ENCODE measurements at regions not wholly inside any gene's neighbourhood (a gene's known extent, or its start where the extent isn't known, plus 50 kb on each side); places are given as distances from the start of the nearest gene placed in this dataset.

DNA sequence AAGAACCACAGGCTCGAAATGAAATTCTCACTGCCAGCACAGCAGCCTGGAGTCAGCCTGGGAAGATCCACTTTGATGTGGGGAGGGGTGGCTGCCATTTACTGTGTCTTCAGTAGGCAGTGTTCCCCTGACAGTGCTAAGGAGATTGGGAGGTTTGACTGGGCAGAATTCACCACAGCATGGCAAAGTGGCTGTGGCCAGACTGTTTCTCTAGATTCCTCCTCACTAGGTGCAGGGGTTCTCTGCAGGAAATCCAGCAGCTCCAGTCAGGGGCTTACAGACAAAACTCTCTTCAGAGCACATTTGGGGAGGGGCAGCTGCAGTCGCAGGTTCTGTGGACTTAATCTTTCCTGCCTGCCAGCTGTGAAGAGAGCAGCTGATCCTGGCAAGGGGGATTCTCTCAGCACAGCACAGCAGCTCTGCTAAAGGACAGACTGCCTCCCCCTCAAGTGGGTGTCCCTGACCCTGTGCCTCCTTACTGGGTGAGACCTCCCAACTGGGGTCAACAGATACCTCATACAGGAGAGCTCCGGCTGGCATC, 1174.0 kb downstream of the RAPGEF2 start:
- CTCF ChIA-PET = no interaction called here
- intact Hi-C loops (cut with micrococcal nuclease; ENCODE audit: unreplicated experiment) = no loop called here
- no peak for DNase-seq (ENCODE audit: low spot score)

DNA sequence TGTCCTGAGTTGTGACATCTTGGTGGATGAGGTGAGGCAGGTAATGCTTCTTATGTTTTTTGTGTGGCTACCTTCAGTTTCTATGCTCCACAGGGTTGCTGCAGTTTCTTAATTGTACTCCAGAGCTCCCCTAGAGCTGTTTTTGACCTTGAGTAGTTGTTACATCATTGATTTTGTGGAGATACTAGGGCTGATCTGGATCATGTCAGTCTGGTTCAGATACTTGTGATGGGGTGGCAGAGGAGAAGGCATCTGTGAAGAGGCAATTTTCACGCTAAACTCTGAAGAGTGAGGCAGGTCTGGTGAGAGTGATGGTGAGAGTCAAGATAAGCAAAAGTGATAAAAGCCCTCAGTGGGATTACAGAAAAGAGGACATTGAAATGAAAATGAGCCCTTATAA, 1180.2 kb downstream of the RAPGEF2 start:
- Histone ChIP-seq H3K27ac (ENCODE audit: low read depth, low read length, poor library complexity, severe bottlenecking) (no peak overlapping the region), H3K36me3 (ENCODE audit: insufficient read depth, low read length, poor library complexity, severe bottlenecking) (no peaks in the 10 kb centered on the region), H3K9me3 (ENCODE audit: low read depth, low read length, poor library complexity, severe bottlenecking) (no peaks in the 10 kb centered on the region), H3K4me3 (ENCODE audit: low read depth, low read length, poor library complexity, severe bottlenecking) (no peak overlapping the region), H3K27me3 (replicated peaks; ENCODE audit: insufficient read depth, low read depth, low read length, poor library complexity) (no peaks in the 10 kb centered on the region), H3K4me1 (ENCODE audit: insufficient read depth, low read length, poor library complexity, severe bottlenecking) (no peaks in the 10 kb centered on the region)
- no peak for DNase-seq (ENCODE audit: low spot score)
- ChIA-PET CTCF (no interaction called here), POLR2A (ENCODE audit: low non-redundant PET) (no interaction called here)
- no TSS peak for BruUV-seq (replicated peaks)
- intact Hi-C loops (cut with micrococcal nuclease; ENCODE audit: unreplicated experiment) = no loop called here
- TF ChIP-seq EZH2 (IDR thresholded peaks at IDR 0.05; ENCODE audit: borderline replicate concordance, low read depth, low read length, poor library complexity, severe bottlenecking) = no peak
- TF ChIP-seq, protein P1, sequence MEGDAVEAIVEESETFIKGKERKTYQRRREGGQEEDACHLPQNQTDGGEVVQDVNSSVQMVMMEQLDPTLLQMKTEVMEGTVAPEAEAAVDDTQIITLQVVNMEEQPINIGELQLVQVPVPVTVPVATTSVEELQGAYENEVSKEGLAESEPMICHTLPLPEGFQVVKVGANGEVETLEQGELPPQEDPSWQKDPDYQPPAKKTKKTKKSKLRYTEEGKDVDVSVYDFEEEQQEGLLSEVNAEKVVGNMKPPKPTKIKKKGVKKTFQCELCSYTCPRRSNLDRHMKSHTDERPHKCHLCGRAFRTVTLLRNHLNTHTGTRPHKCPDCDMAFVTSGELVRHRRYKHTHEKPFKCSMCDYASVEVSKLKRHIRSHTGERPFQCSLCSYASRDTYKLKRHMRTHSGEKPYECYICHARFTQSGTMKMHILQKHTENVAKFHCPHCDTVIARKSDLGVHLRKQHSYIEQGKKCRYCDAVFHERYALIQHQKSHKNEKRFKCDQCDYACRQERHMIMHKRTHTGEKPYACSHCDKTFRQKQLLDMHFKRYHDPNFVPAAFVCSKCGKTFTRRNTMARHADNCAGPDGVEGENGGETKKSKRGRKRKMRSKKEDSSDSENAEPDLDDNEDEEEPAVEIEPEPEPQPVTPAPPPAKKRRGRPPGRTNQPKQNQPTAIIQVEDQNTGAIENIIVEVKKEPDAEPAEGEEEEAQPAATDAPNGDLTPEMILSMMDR (conservative IDR thresholded peaks at IDR 0.05; ENCODE audit: low read depth, low read length) = no peak

More for the DNA sequence above, 1174.0 kb downstream of the RAPGEF2 start:
- Histone ChIP-seq H3K36me3 (ENCODE audit: insufficient read depth, low read length, poor library complexity, severe bottlenecking) (no peaks in the 10 kb centered on the region), H3K27ac (ENCODE audit: low read depth, low read length, poor library complexity, severe bottlenecking) (no peak overlapping the region), H3K9me3 (ENCODE audit: low read depth, low read length, poor library complexity, severe bottlenecking) (no peaks in the 10 kb centered on the region), H3K4me3 (ENCODE audit: low read depth, low read length, poor library complexity, severe bottlenecking) (no peak overlapping the region), H3K4me1 (ENCODE audit: insufficient read depth, low read length, poor library complexity, severe bottlenecking) (no peaks in the 10 kb centered on the region), H3K27me3 (replicated peaks; ENCODE audit: insufficient read depth, low read depth, low read length, poor library complexity) (no peaks in the 10 kb centered on the region)
- POLR2A ChIA-PET (ENCODE audit: low non-redundant PET) = no interaction called here
- TF ChIP-seq, protein P1 (conservative IDR thresholded peaks at IDR 0.05; ENCODE audit: low read depth, low read length) = no peak
- TF ChIP-seq EZH2 (IDR thresholded peaks at IDR 0.05; ENCODE audit: borderline replicate concordance, low read depth, low read length, poor library complexity, severe bottlenecking) = no peak
- no TSS peak for BruUV-seq (replicated peaks)

DNA sequence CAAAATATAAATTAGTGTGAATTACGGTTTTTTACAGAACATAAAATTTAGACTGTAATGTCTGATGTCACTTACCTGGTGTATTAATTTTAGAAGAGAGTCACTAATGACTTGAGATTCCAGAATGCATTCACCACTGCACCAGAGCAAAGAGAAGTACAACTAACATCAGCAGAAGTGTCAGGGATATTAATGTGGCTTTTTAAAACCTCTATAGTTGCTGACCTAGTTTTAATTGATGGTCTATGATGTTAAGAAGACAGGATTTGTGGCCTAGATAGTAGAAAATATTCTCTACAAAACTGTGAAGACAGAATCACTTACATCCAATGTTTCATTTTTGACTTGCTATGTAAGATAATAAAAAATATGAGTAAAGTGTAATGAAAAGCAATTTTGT, 1181.6 kb downstream of the RAPGEF2 start:
- no peak for TF ChIP-seq EZH2 (IDR thresholded peaks at IDR 0.05; ENCODE audit: borderline replicate concordance, low read depth, low read length, poor library complexity, severe bottlenecking)
- TF ChIP-seq, protein P1 (conservative IDR thresholded peaks at IDR 0.05; ENCODE audit: low read depth, low read length) = no peak
- H3K4me3 ChIP-seq (ENCODE audit: low read depth, low read length, poor library complexity, severe bottlenecking) = no peak overlapping the region
- BruUV-seq (replicated peaks) = no TSS peak
- H3K27me3 ChIP-seq (replicated peaks; ENCODE audit: insufficient read depth, low read depth, low read length, poor library complexity) = no peaks in the 10 kb centered on the region
- intact Hi-C loops (cut with micrococcal nuclease; ENCODE audit: unreplicated experiment) = no loop called here
- H3K9me3 ChIP-seq (ENCODE audit: low read depth, low read length, poor library complexity, severe bottlenecking) = no peaks in the 10 kb centered on the region
- no peak for DNase-seq (ENCODE audit: low spot score)
- H3K36me3 ChIP-seq (ENCODE audit: insufficient read depth, low read length, poor library complexity, severe bottlenecking) = no peaks in the 10 kb centered on the region
- POLR2A ChIA-PET (ENCODE audit: low non-redundant PET) = no interaction called here
- CTCF ChIA-PET = no interaction called here
- H3K27ac ChIP-seq (ENCODE audit: low read depth, low read length, poor library complexity, severe bottlenecking) = no peak overlapping the region
- no peaks in the 10 kb centered on the region for H3K4me1 ChIP-seq (ENCODE audit: insufficient read depth, low read length, poor library complexity, severe bottlenecking)

Measured in A673 (cell line).